AG09319 (cell line): ENCODE measurements at regions not wholly inside any gene's neighbourhood (a gene's known extent, or its start where the extent isn't known, plus 50 kb on each side); places are given as distances from the start of the nearest gene placed in this dataset.

Experiments used
- DNase-seq: peaks from one replicate; pipeline ENCODE4 v3.0.0-alpha.2; 2010; ENCODE audit warnings: low read depth; ENCODE audit errors: extremely low read depth
- TF ChIP-seq, protein P1 (sequence below): IDR thresholded peaks from 2 replicates; pipeline ENCODE4 v1.5.1; 2011; ENCODE audit warnings: low read depth, mild to moderate bottlenecking, inconsistent platforms, low read length, moderate library complexity

DNA sequence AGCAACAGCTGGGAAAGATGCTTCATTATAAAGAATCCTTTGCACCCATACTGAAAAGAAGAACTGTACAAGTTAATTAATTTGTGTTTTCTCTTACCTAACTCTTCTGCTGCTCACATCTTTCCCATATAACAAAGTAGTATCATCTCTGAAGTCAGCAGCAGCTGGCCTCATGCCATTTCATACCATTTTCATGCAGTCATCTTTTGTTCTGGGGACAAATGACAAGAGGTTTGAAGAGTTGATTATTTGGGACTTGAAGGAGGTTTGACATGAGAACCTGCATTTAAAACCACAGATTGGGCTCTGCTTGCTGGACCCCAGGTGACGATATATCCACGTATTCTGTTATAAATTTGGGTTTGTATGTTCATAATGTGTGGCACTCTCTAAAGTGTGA, 430.3 kb downstream of the SPRY1 start:
- TF ChIP-seq, protein P1, sequence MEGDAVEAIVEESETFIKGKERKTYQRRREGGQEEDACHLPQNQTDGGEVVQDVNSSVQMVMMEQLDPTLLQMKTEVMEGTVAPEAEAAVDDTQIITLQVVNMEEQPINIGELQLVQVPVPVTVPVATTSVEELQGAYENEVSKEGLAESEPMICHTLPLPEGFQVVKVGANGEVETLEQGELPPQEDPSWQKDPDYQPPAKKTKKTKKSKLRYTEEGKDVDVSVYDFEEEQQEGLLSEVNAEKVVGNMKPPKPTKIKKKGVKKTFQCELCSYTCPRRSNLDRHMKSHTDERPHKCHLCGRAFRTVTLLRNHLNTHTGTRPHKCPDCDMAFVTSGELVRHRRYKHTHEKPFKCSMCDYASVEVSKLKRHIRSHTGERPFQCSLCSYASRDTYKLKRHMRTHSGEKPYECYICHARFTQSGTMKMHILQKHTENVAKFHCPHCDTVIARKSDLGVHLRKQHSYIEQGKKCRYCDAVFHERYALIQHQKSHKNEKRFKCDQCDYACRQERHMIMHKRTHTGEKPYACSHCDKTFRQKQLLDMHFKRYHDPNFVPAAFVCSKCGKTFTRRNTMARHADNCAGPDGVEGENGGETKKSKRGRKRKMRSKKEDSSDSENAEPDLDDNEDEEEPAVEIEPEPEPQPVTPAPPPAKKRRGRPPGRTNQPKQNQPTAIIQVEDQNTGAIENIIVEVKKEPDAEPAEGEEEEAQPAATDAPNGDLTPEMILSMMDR = no peak
- DNase-seq = no peak

DNA sequence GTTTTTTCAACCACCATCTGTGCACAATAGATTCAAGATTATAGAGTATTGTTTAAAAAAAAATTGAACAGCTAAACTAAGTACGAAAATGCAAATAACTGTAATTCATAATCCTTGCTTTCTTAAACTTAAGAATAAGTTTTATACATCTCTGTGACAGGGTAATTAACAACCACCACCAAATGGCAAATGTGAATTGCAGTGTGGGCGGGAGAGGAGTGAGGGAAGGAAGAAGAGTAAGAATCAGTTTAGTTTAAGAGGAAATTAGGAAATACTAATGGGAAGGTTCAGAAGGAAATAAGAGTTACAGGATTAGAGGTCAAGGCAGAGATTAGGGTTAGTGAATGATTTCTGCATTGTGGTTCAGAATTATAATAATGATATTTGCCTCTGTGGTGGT, 430.9 kb downstream of the SPRY1 start:
- TF ChIP-seq, protein P1 = no peak
- no peak for DNase-seq

GRCh38 chr4:123830930-123831329, 434.3 kb downstream of the SPRY1 start:
- DNase-seq = no peak
- TF ChIP-seq, protein P1 = no peak

- TF ChIP-seq, protein P1 = no peak
- DNase-seq = peak; percentile 95
Measured at GRCh38 chr4:123832173-123833026, 435.8 kb downstream of the SPRY1 start.

DNA sequence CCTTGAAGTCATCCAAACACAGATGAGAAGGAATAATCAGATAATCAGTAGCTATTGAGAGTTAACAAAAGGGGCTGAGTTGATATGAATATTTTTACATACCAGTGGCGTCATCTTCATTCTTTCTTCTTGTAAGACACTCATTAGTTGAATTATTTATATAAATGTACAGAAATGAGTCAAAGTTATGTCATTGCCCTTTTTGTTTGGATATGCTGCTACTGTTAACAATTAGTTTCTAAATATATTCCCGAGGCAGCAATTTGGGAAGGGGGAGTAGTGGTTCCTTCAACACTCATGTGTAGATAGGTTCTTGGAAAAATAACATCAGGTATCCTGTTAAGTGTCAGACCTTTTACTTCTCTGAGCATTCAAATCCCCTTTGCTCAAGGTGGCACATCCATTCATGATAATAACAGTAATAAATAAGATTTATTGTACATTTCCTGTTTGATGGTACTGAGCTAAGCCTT, 436.6 kb downstream of the SPRY1 start:
- DNase-seq = no peak
- TF ChIP-seq, protein P1 = no peak

DNA sequence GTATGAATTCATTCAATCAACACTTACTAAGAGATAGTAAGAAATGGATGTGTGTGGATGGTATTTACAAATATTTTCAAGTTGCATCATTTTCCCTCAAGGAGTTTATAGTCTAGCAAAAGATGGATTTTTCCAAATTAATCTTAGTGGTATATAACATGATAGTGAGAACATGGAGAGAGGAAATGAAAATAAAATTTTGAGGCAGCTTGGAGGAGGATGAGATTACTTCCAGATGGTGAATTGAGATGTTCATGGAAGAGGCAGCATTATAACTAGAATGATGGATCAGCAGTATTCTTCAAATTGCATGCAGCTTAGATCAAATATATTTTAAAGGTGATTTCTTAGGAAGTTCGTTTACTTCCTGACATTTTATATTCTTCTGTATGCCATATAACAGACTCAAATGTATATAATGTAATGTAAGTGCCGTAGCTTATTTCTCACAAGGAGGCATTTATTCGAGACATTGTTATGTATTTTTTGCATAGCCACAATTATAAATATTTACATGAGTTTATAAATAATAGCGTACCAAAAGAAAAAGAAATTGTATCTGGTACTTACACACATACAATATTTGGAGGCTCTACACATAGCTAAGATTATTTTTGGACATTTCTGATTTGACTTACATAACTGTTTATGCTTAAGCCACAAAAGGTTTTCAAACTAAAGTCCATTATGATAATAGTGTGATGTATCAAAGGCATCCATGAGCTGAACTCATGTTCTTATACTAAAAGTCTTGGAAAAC, 439.4 kb downstream of the SPRY1 start:
- no peak for DNase-seq
- TF ChIP-seq, protein P1 = no peak
